ENCODE measurements at regions not wholly inside any gene's neighbourhood (a gene's known extent, or its start where the extent isn't known, plus 50 kb on each side); places are given as distances from the start of the nearest gene placed in this dataset.
A peak's percentile ranks its signal among the peaks of the same experiment; 100 is the strongest.

DNA sequence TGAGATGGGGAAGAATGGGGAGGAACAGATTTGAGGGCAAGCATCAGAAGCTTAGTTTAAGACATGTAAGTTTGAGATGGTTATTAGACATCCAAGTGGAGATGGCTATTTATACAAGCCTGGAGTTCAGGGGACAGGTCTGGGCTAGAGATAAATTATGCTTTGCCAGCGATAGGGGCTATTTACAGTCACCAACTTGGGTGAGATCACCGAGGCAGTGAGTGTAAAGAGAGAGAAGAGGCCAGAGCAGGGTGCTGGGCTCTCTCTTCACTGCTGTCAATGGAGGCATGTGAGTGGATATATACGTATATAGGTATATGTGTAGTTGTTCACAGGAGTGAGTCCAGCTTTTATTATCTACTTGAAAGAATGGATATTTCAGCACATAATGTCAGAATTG is 81.0 kb downstream of the QPCT start:
- H3K27me3 Mint-ChIP-seq = no peaks in the 10 kb centered on the region
- no peak for ATAC-seq
- H3K9me3 Mint-ChIP-seq = peaks cover 3% of the 10 kb centered on the region
- no peak overlapping the region for H3K27ac Mint-ChIP-seq
- H3K36me3 Mint-ChIP-seq = no peaks in the 10 kb centered on the region
- H3K4me1 Mint-ChIP-seq = no peaks in the 10 kb centered on the region
- no peak overlapping the region for H3K4me3 Mint-ChIP-seq

GRCh38 chr2:37427241-37427640 is 82.8 kb downstream of the QPCT start:
- Mint-ChIP-seq H3K4me3 (no peak overlapping the region), H3K4me1 (no peaks in the 10 kb centered on the region), H3K27ac (no peak overlapping the region), H3K27me3 (no peaks in the 10 kb centered on the region), H3K9me3 (peaks cover 3% of the 10 kb centered on the region), H3K36me3 (no peaks in the 10 kb centered on the region)
- ATAC-seq = no peak

GRCh38 chr2:37436323-37436722 is 91.9 kb downstream of the QPCT start:
- no peaks in the 10 kb centered on the region for H3K27me3 Mint-ChIP-seq
- H3K4me3 Mint-ChIP-seq = no peak overlapping the region
- H3K4me1 Mint-ChIP-seq = no peaks in the 10 kb centered on the region
- ATAC-seq = no peak
- H3K36me3 Mint-ChIP-seq = no peaks in the 10 kb centered on the region
- H3K27ac Mint-ChIP-seq = no peak overlapping the region
- H3K9me3 Mint-ChIP-seq = peaks cover 6% of the 10 kb centered on the region

DNA sequence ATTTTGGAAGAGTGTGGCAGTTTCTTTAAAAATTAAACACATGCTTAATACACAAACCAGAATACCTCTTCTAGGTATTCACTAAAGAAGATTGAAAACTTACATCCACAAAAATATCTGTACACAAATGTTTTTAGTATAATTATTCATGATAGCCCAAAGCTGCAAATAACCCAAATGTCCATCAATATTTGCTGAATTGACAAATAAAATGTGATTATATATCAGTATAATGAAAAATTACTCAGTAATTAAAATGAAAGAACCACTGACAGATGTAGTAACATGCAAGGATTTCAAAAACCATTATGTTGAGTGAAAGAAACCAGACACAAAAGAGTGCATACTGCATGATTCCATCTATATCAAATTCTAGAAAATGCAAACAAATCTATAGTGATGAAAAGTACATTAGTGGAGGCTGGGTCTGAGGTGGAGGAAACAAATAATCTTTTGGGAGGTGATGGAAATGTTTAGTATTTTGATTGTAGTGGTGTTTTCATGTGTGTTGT is 94.8 kb downstream of the QPCT start:
- H3K4me1 Mint-ChIP-seq = no peaks in the 10 kb centered on the region
- H3K36me3 Mint-ChIP-seq = no peaks in the 10 kb centered on the region
- no peak overlapping the region for H3K4me3 Mint-ChIP-seq
- H3K9me3 Mint-ChIP-seq = peaks cover 10% of the 10 kb centered on the region
- peaks cover 14% of the 10 kb centered on the region for H3K27me3 Mint-ChIP-seq
- H3K27ac Mint-ChIP-seq = no peak overlapping the region
- no peak for ATAC-seq

- no peak overlapping the region for H3K27ac Mint-ChIP-seq
- H3K4me1 Mint-ChIP-seq = no peaks in the 10 kb centered on the region
- peaks cover 14% of the 10 kb centered on the region for H3K27me3 Mint-ChIP-seq
- H3K4me3 Mint-ChIP-seq = no peak overlapping the region
- ATAC-seq = no peak
- H3K9me3 Mint-ChIP-seq = peaks cover 10% of the 10 kb centered on the region
- no peaks in the 10 kb centered on the region for H3K36me3 Mint-ChIP-seq
Observed at GRCh38 chr2:37441055-37441454, 96.6 kb downstream of the QPCT start.

- no peaks in the 10 kb centered on the region for H3K36me3 Mint-ChIP-seq
- H3K9me3 Mint-ChIP-seq = peaks cover 10% of the 10 kb centered on the region
- H3K27ac Mint-ChIP-seq = no peak overlapping the region
- no peaks in the 10 kb centered on the region for H3K4me1 Mint-ChIP-seq
- no peak for ATAC-seq
- peaks cover 25% of the 10 kb centered on the region for H3K27me3 Mint-ChIP-seq
- no peak overlapping the region for H3K4me3 Mint-ChIP-seq
Observed at GRCh38 chr2:37443082-37443481, 98.7 kb downstream of the QPCT start.

DNA sequence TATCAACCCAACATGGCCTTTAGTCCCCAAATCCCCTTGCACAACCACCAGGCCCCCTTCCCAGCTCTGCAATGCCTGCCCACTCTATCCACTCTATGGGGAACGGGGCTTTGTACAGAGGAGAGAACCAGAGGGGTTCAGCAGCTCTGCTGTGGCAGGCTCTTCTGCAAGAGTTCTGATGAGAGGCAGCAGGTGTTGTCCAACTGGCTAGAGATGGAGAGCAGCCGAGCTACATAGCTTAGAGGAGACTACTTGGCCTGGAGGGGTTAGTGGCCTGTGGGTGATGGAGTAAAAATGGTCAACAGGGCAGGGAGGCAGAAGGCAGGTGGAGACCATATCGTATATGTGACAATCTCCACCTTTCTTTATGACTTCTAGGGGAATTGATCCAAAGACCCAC is 103.0 kb downstream of the QPCT start:
- H3K4me3 Mint-ChIP-seq = no peak overlapping the region
- no peak for ATAC-seq

DNA sequence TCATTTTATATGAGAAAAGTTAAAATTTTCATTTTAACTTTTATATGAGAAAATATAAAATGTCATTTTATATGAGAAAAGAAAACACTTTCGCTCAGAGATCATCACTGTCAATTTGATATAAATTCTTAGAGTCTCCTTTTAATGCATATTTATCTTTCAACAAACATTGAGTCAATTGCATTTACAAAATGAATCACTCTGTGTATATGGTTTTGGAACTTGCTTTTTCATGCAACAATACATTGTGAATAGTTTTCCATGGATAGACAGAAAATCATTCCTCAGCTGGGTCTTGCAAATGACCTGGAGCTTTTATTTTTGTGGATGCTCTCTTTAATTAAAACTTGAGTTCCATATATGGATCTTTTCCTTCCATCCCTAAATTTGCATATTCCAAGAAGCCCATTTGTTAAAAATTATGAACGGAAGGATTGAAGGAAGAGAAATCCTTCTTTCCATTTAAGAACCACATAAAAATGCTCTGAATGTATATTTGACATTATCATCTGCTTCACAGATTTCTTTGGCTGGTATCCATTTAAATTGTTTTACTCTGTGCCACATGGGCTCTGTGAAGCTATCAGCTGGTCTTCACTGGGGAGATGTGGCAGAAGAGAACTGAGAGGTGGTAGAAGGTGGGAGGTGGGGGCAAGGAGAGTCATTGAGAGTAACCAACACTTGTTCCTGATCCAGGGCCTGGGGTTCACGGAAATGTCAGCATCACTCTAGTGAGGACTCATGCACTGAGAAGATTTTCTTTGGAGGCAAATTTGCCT is 104.1 kb downstream of the QPCT start:
- Mint-ChIP-seq H3K4me3 (no peak overlapping the region), H3K27me3 (peaks cover 11% of the 10 kb centered on the region), H3K4me1 (peaks cover 9% of the 10 kb centered on the region), H3K9me3 (no peaks in the 10 kb centered on the region), H3K27ac (no peak overlapping the region), H3K36me3 (no peaks in the 10 kb centered on the region)
- ATAC-seq = no peak

More for the DNA sequence above, 103.0 kb downstream of the QPCT start:
- H3K27ac Mint-ChIP-seq = no peak overlapping the region
- H3K27me3 Mint-ChIP-seq = peaks cover 22% of the 10 kb centered on the region
- H3K36me3 Mint-ChIP-seq = no peaks in the 10 kb centered on the region
- peaks cover under 1% of the 10 kb centered on the region for H3K4me1 Mint-ChIP-seq
- H3K9me3 Mint-ChIP-seq = peaks cover 2% of the 10 kb centered on the region

DNA sequence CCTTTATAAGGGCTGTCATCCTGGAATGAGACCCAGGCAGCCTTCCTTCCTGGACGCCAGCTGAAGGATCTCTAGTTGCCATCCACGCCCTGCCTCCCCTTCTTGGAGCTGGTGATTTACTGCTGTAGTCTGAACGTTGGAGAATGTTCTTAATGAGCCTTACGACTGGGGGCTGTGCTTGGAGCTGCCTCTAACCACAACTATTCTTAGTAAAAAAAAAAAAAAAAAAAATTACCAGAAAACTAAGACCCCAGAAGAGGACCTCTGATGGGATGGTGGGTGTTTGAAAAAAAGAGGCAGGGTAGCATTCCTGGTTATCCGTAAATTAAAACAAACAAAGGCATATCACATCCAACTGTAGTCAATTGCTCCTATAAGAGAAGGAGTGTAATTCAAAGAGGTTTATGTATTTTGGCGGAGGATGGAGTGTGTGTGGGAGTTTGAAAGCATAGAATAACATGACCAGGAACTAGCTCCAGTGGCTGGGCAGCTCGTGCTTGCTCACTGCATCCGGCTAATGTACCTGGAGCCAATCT is 105.4 kb downstream of the QPCT start:
- Mint-ChIP-seq H3K27me3 (peaks cover 11% of the 10 kb centered on the region), H3K9me3 (no peaks in the 10 kb centered on the region), H3K4me3 (no peak overlapping the region), H3K27ac (no peak overlapping the region), H3K36me3 (no peaks in the 10 kb centered on the region), H3K4me1 (peaks cover 9% of the 10 kb centered on the region)
- no peak for ATAC-seq

DNA sequence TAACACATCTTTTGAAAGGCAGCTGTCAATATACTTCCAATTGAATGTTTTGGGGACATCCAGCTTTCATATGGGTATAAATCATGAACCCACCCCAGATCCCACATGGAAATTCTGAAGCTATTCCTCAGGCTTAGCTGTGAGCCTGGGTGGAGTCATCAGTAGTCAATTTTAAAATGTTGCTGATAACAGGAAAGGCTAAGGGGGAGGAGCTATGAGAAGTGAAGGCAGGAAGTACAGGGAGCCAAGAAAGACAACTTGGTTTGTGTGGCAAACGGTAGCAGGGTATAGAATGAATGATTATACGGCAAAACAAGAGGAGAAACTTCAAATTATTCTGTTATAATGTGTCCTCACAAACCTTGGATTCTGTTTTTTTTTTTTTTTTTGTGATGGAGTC is 108.6 kb downstream of the QPCT start:
- Mint-ChIP-seq H3K36me3 (no peaks in the 10 kb centered on the region), H3K4me1 (peaks cover 20% of the 10 kb centered on the region), H3K27ac (no peak overlapping the region), H3K9me3 (no peaks in the 10 kb centered on the region), H3K27me3 (no peaks in the 10 kb centered on the region), H3K4me3 (no peak overlapping the region)
- no peak for ATAC-seq

DNA sequence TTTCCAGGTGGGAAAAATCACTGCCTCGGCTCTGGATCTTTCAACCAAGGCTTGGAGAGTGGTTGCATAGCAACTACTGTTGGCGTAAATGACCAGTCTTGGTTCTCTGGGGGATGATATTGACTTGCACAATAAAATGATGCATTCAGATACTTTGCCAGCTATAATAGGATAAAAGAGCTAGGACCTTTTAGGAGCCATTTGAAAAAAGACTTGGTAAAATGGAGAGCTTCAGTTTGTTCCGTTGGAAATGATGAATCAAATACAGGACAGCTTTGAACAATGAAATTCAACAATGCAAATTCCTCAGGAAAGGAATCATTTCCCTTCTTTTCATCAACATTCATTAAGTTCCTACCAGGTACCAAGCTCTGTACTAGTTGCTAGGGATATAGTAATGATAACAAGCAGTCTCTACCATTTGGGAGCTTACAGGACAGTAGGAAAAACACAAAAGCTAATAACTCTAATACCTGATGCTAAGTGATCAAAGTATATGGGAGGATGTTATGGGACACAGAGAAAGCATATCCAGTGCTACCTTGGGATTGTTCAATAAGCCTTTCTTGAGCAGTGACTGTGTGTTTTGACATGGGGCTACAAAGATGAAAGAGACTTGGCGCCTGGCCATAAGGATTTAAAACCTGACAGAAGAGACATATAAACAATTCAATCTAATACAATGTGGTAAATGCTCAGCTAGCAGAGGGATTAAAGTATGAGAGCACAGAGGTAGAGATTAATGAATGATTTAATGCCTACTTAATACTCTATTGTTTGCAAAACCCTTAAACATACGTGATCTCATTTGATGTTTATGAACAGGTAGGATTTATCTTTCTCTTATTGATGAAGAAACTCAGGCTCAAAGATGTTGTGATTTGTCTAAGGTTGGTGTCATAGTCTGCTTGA is 110.7 kb downstream of the QPCT start:
- Mint-ChIP-seq H3K4me3 (no peak overlapping the region), H3K27ac (no peak overlapping the region), H3K27me3 (no peaks in the 10 kb centered on the region), H3K9me3 (no peaks in the 10 kb centered on the region), H3K4me1 (peaks cover 20% of the 10 kb centered on the region), H3K36me3 (no peaks in the 10 kb centered on the region)
- ATAC-seq = no peak

DNA sequence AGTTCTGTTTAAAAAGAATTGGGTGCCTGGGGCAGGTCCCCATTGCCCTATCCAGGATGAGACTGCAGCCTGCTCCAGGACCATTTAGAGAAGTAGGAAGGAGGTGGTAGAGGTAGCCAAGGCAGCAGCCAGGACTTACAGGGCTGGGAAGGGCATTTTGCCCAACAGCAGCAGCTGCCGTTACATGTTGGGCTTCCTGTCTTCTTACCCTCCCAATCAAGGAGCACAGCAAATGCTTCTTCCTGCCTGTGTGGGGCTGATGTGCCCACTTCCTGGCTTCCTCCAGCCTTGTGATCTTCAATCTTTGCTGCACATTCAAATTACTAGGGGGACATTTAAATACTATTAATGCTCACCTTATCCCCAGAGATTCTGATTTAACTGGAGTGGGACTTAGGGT is 112.0 kb downstream of the QPCT start:
- Mint-ChIP-seq H3K4me3 (no peak overlapping the region), H3K27me3 (no peaks in the 10 kb centered on the region), H3K36me3 (no peaks in the 10 kb centered on the region), H3K9me3 (no peaks in the 10 kb centered on the region), H3K27ac (peak overlapping the region; percentile 5), H3K4me1 (peaks cover 20% of the 10 kb centered on the region)
- no peak for ATAC-seq

- no peak for ATAC-seq
Observed at GRCh38 chr2:37457401-37457901, 113.0 kb downstream of the QPCT start.

GRCh38 chr2:37458133-37458532 is 113.7 kb downstream of the QPCT start:
- ATAC-seq = no peak
- no peaks in the 10 kb centered on the region for H3K9me3 Mint-ChIP-seq
- no peak overlapping the region for H3K4me3 Mint-ChIP-seq
- no peaks in the 10 kb centered on the region for H3K36me3 Mint-ChIP-seq
- no peak overlapping the region for H3K27ac Mint-ChIP-seq
- H3K4me1 Mint-ChIP-seq = peaks cover 12% of the 10 kb centered on the region
- H3K27me3 Mint-ChIP-seq = no peaks in the 10 kb centered on the region

More at GRCh38 chr2:37457401-37457901, 113.0 kb downstream of the QPCT start:
- Mint-ChIP-seq H3K4me3 (no peak overlapping the region), H3K27me3 (no peaks in the 10 kb centered on the region), H3K36me3 (no peaks in the 10 kb centered on the region), H3K27ac (no peak overlapping the region), H3K9me3 (no peaks in the 10 kb centered on the region), H3K4me1 (peaks cover 19% of the 10 kb centered on the region)
